OCI-LY3 (cell line): ENCODE measurements at regions not wholly inside any gene's neighbourhood (a gene's known extent, or its start where the extent isn't known, plus 50 kb on each side); places are given as distances from the start of the nearest gene placed in this dataset.

Experiments
- H2AFZ ChIP-seq: fragments of 200-600, 300-600 bp; shearing (Covaris generic); 2 replicates; pipeline ENCODE4 v1.6.0; 2014; ENCODE audit warnings: antibody characterized with exemption, low read depth, low read length
- H3K27ac ChIP-seq: fragments of 200-600, 300-600 bp; sonication (generic); 2 replicates; pipeline ENCODE4 v1.5.1; 2014; ENCODE audit warnings: mild to moderate bottlenecking, low read length, moderate library complexity, mixed read lengths
- H3K27me3 ChIP-seq: fragments of 200-600, 300-600 bp; sonication (generic); 2 replicates; pipeline ENCODE4 v1.6.1; 2014; ENCODE audit warnings: low read depth, low read length, mixed read lengths
- H3K36me3 ChIP-seq: fragments of 200-600, 300-600 bp; sonication (generic); replicated peaks from 2 replicates; pipeline ENCODE3; 2014; ENCODE audit warnings: low read depth, low read length, mixed read lengths
- H3K4me1 ChIP-seq: fragments of 300-600, 200-600 bp; sonication (generic); 2 replicates; pipeline ENCODE4 v1.6.1; 2014; ENCODE audit warnings: low read length, mixed read lengths
- H3K4me2 ChIP-seq: fragments of 200-600, 300-600 bp; sonication (generic); 2 replicates; pipeline ENCODE4 v1.6.1; 2014; ENCODE audit warnings: low read length, mixed read lengths
- H3K4me3 ChIP-seq: fragments of 300-600, 200-600 bp; sonication (generic); 2 replicates; pipeline ENCODE4 v1.5.1; 2014; ENCODE audit warnings: antibody characterized with exemption, mild to moderate bottlenecking, low read length, moderate library complexity
- H3K79me2 ChIP-seq: fragments of 300-600, 200-600 bp; shearing (Covaris generic); 2 replicates; pipeline ENCODE4 v1.6.1; 2014; ENCODE audit warnings: mild to moderate bottlenecking, low read length, mixed read lengths
- H3K9ac ChIP-seq: fragments of 300-600, 200-600 bp; shearing (Covaris generic); 2 replicates; pipeline ENCODE4 v1.6.0; 2014; ENCODE audit warnings: mild to moderate bottlenecking, low read length, moderate library complexity
- H3K9me3 ChIP-seq: fragments of 200-600, 300-600 bp; shearing (Covaris generic); 2 replicates; pipeline ENCODE4 v1.6.1; 2014; ENCODE audit warnings: low read length, mixed read lengths; ENCODE audit not compliant: insufficient read depth
- H4K20me1 ChIP-seq: fragments of 200-600, 300-600 bp; sonication (generic); 2 replicates; pipeline ENCODE4 v1.6.1; 2016; ENCODE audit warnings: low read length, mixed read lengths; ENCODE audit not compliant: insufficient read depth
- EZH2phosphoT487 ChIP-seq: fragments of 200-600 bp; shearing (Covaris generic); IDR thresholded peaks from 2 replicates; pipeline ENCODE4 v1.6.1; 2018; ENCODE audit warnings: antibody characterized with exemption, mixed run types, low read depth
- TF ChIP-seq, protein P1 (sequence below): fragments of 200-600, 300-600 bp; sonication (generic); IDR thresholded peaks from 2 replicates; pipeline ENCODE4 v1.5.1; 2014; ENCODE audit warnings: antibody characterized with exemption, low read length, low read depth

DNA sequence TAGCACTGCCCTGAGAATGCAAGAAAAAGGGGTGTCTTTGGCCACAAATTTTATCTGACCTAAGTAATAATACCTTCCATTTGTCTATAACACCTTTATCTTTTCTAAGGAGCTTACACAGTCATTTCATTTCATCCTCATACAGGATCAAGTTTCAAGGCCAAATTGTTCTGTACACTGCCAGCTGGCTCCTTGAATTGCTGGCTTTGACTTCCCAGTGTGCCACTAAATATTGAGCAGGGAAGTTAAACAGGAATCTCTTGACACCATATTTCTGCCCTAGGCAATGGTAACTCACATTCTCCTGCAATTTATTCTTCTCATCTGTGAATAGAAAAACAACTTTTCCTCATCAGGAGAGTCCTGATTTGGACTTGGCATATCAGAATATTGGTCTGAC, 195.1 kb upstream of the LRP1B start:
- Histone ChIP-seq H3K9me3 (no peaks in the 10 kb centered on the region), H2AFZ (no peak overlapping the region), H3K36me3 (no peaks in the 10 kb centered on the region), H4K20me1 (no peaks in the 10 kb centered on the region), H3K4me2 (no peak overlapping the region), H3K27me3 (no peaks in the 10 kb centered on the region), H3K79me2 (no peaks in the 10 kb centered on the region), H3K9ac (no peak overlapping the region), H3K4me1 (no peaks in the 10 kb centered on the region), H3K27ac (no peak overlapping the region), H3K4me3 (no peak overlapping the region)
- no peak for TF ChIP-seq EZH2phosphoT487
- TF ChIP-seq, protein P1, sequence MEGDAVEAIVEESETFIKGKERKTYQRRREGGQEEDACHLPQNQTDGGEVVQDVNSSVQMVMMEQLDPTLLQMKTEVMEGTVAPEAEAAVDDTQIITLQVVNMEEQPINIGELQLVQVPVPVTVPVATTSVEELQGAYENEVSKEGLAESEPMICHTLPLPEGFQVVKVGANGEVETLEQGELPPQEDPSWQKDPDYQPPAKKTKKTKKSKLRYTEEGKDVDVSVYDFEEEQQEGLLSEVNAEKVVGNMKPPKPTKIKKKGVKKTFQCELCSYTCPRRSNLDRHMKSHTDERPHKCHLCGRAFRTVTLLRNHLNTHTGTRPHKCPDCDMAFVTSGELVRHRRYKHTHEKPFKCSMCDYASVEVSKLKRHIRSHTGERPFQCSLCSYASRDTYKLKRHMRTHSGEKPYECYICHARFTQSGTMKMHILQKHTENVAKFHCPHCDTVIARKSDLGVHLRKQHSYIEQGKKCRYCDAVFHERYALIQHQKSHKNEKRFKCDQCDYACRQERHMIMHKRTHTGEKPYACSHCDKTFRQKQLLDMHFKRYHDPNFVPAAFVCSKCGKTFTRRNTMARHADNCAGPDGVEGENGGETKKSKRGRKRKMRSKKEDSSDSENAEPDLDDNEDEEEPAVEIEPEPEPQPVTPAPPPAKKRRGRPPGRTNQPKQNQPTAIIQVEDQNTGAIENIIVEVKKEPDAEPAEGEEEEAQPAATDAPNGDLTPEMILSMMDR = no peak

DNA sequence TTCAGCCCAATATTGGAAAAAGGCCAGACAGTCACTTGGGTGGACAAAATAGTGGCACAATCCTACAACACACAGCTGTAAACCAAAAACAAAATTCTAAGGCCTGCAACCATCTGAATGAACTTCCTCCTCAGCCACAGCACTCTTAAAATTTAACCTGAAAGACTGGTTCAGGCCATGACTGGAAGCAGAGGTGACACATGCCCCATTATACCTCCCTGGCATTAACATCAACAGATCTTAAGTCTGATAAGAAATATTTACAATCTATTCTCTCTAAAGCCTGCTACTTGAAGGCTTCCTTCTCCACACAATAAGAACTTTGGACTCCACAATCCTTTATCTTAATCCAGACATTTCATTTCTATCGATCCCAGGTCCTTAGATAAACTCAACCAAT, 192.4 kb upstream of the LRP1B start:
- Histone ChIP-seq H2AFZ (no peak overlapping the region), H3K9ac (no peak overlapping the region), H3K27ac (no peak overlapping the region), H3K9me3 (0 out of 2 replicates have a peak, but pooled peaks cover 3% of the 10 kb centered on the region), H4K20me1 (no peaks in the 10 kb centered on the region), H3K4me2 (no peak overlapping the region), H3K27me3 (no peaks in the 10 kb centered on the region), H3K4me1 (no peaks in the 10 kb centered on the region), H3K4me3 (no peak overlapping the region), H3K79me2 (no peaks in the 10 kb centered on the region), H3K36me3 (no peaks in the 10 kb centered on the region)
- TF ChIP-seq, protein P1 = no peak
- no peak for TF ChIP-seq EZH2phosphoT487

DNA sequence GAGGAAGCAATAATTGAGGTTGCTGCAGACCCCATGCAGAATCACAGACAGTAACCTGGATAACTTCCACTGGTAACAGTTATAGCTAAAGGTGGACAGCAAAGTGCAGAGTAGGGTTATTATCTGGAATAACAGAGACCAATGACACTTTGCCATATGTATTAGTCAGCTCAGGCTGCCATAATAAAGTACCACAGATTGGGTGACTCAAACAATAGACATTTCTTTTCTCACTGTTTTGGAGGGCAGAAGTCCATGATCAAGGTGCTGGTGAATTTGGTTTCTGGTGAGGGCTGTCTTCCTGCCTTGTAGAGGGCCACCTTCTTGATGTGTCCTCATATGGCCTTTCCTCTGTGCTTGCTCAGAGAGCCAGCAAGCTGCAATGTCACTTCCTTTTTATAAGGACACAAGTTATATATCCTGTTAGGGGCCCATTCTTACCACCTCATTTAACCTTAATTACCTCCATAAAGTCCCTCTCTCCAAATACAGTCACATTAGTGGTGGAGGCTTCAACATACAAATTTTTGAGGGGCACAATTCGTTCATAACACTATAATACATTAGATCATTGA, 191.0 kb upstream of the LRP1B start:
- Histone ChIP-seq H3K36me3 (no peaks in the 10 kb centered on the region), H3K4me2 (no peak overlapping the region), H3K9ac (no peak overlapping the region), H3K9me3 (0 out of 2 replicates have a peak, but pooled peaks cover 3% of the 10 kb centered on the region), H3K4me1 (no peaks in the 10 kb centered on the region), H2AFZ (no peak overlapping the region), H3K27me3 (no peaks in the 10 kb centered on the region), H3K4me3 (no peak overlapping the region), H3K27ac (no peak overlapping the region), H4K20me1 (no peaks in the 10 kb centered on the region), H3K79me2 (no peaks in the 10 kb centered on the region)
- TF ChIP-seq EZH2phosphoT487 = no peak
- TF ChIP-seq, protein P1 = no peak

DNA sequence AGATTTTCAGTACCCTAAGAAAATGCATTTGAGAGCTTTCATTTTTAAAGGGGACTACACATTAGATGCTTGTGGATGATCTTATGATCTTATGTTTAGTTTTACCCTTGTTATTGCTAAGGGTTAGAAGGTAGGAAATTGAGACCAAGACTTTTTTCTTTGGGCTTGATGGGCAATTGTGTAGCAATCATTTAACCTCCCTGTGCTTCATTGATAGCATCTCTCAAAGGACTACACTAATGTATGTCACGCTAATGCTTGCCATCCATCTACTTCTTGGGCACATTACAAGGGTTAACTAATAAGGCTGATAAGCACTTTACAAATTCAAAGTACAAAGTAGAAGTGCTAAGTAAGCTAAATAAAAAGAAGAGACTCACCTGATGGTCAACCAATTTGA, 189.3 kb upstream of the LRP1B start:
- no peak for TF ChIP-seq EZH2phosphoT487
- TF ChIP-seq, protein P1 = no peak

More for the DNA sequence above, 189.3 kb upstream of the LRP1B start:
- Histone ChIP-seq H4K20me1 (no peaks in the 10 kb centered on the region), H3K4me3 (no peak overlapping the region), H3K9ac (no peak overlapping the region), H3K27ac (no peak overlapping the region), H3K36me3 (no peaks in the 10 kb centered on the region), H3K4me2 (no peak overlapping the region), H2AFZ (no peak overlapping the region), H3K79me2 (no peaks in the 10 kb centered on the region), H3K27me3 (no peaks in the 10 kb centered on the region), H3K9me3 (0 out of 2 replicates have a peak, but pooled peaks cover 3% of the 10 kb centered on the region), H3K4me1 (no peaks in the 10 kb centered on the region)
